ENCODE measurements at regions not wholly inside any gene's neighbourhood (a gene's known extent, or its start where the extent isn't known, plus 50 kb on each side); places are given as distances from the start of the nearest gene placed in this dataset.

- no peak overlapping the region for H3K9ac ChIP-seq (ENCODE audit: control insufficient read depth, extremely low read depth, insufficient read depth, low read length)
- no peak overlapping the region for H2AFZ ChIP-seq (ENCODE audit: control insufficient read depth, low read length)
- peaks cover 4% of the 10 kb centered on the region for H3K9me3 ChIP-seq (ENCODE audit: control insufficient read depth, low read depth, low read length)
- dilution Hi-C loops (cut with MboI; ENCODE audit: extremely low pct_ligation_motif_present, low sequenced_read_pairs), result no loop called here
- no peaks in the 10 kb centered on the region for H3K36me3 ChIP-seq (ENCODE audit: control insufficient read depth in 2 of 2, extremely low read depth in 1 of 2, insufficient read depth in 2 of 2, low read length in 2 of 2)
- DNase-seq (ENCODE audit: low read depth, low spot score) (no peak), FAIRE-seq (no peak)
- no peak overlapping the region for H3K27ac ChIP-seq (ENCODE audit: control insufficient read depth, insufficient read depth, low read length)
- H3K27me3 ChIP-seq (ENCODE audit: control insufficient read depth, extremely low read depth, insufficient read depth, low read length), result no peaks in the 10 kb centered on the region
- H3K79me2 ChIP-seq (ENCODE audit: control insufficient read depth, insufficient read depth, low read length), result no peaks in the 10 kb centered on the region
- no peak for TF ChIP-seq CTCF (optimal IDR thresholded peaks at IDR 0.05 in 1 of 3, IDR thresholded peaks at IDR 0.05 in 1 of 3, conservative IDR thresholded peaks at IDR 0.05 in 1 of 3; ENCODE audit: extremely low read depth in 1 of 3, insufficient read depth in 2 of 3, low read length in 3 of 3)
- no peak for TF ChIP-seq EZH2 (IDR thresholded peaks at IDR 0.05; ENCODE audit: low read length)
- no peaks in the 10 kb centered on the region for H4K20me1 ChIP-seq (ENCODE audit: control insufficient read depth, extremely low read depth, insufficient read depth, low read length)
- H3K4me3 ChIP-seq (ENCODE audit: control insufficient read depth in 2 of 3, extremely low read depth in 1 of 3, insufficient read depth in 2 of 3, low read depth in 1 of 3, low read length in 3 of 3), result no peak overlapping the region
- no peaks in the 10 kb centered on the region for H3K4me1 ChIP-seq (ENCODE audit: control insufficient read depth, extremely low read depth, insufficient read depth, low read length)
- no peak overlapping the region for H3K4me2 ChIP-seq (ENCODE audit: control insufficient read depth, extremely low read depth, insufficient read depth, low read depth, low read length)
- no peaks in the 10 kb centered on the region for H3K9me1 ChIP-seq (ENCODE audit: control insufficient read depth, extremely low read depth, insufficient read depth, low read length)
These were observed 653.7 kb upstream of the ZWINT start for GRCh38 chr10:57014758-57015157.

GRCh38 chr10:57008189-57008588 lies 647.1 kb upstream of the ZWINT start:
- Histone ChIP-seq H2AFZ (ENCODE audit: control insufficient read depth, low read length) (no peak overlapping the region), H3K9ac (ENCODE audit: control insufficient read depth, extremely low read depth, insufficient read depth, low read length) (no peak overlapping the region), H3K4me1 (ENCODE audit: control insufficient read depth, extremely low read depth, insufficient read depth, low read length) (no peaks in the 10 kb centered on the region), H3K9me1 (ENCODE audit: control insufficient read depth, extremely low read depth, insufficient read depth, low read length) (no peaks in the 10 kb centered on the region), H3K27ac (ENCODE audit: control insufficient read depth, insufficient read depth, low read length) (no peak overlapping the region), H3K27me3 (ENCODE audit: control insufficient read depth, extremely low read depth, insufficient read depth, low read length) (no peaks in the 10 kb centered on the region), H3K79me2 (ENCODE audit: control insufficient read depth, insufficient read depth, low read length) (no peaks in the 10 kb centered on the region), H3K9me3 (ENCODE audit: control insufficient read depth, low read depth, low read length) (no peaks in the 10 kb centered on the region), H3K4me3 (ENCODE audit: control insufficient read depth in 2 of 3, extremely low read depth in 1 of 3, insufficient read depth in 2 of 3, low read depth in 1 of 3, low read length in 3 of 3) (no peak overlapping the region), H4K20me1 (ENCODE audit: control insufficient read depth, extremely low read depth, insufficient read depth, low read length) (no peaks in the 10 kb centered on the region), H3K36me3 (ENCODE audit: control insufficient read depth in 2 of 2, extremely low read depth in 1 of 2, insufficient read depth in 2 of 2, low read length in 2 of 2) (no peaks in the 10 kb centered on the region), H3K4me2 (ENCODE audit: control insufficient read depth, extremely low read depth, insufficient read depth, low read depth, low read length) (no peak overlapping the region)
- TF ChIP-seq EZH2 (IDR thresholded peaks at IDR 0.05; ENCODE audit: low read length) (no peak), CTCF (optimal IDR thresholded peaks at IDR 0.05 in 1 of 3, IDR thresholded peaks at IDR 0.05 in 1 of 3, conservative IDR thresholded peaks at IDR 0.05 in 1 of 3; ENCODE audit: extremely low read depth in 1 of 3, insufficient read depth in 2 of 3, low read length in 3 of 3) (no peak)
- DNase-seq (ENCODE audit: low read depth, low spot score) (no peak), FAIRE-seq (no peak)
- dilution Hi-C loops (cut with MboI; ENCODE audit: extremely low pct_ligation_motif_present, low sequenced_read_pairs), result no loop called here

All from keratinocyte (primary cell).